IMR-90 (cell line): ENCODE measurements at regions not wholly inside any gene's neighbourhood (a gene's known extent, or its start where the extent isn't known, plus 50 kb on each side); places are given as distances from the start of the nearest gene placed in this dataset.

Experiments used
- ATAC-seq: fragments of 200-7000 bp; cut with Tn5 transposase; 2 replicates; pipeline ENCODE4 v1.9.1; 2020; ENCODE audit warnings: low read depth, mild to moderate bottlenecking, moderate library complexity
- BruUV-seq: library from RNA; stranded (reverse); fragments of 400-500 nt; replicated peaks from 2 replicates; lab custom pipeline; 2021; lab: Mats Ljungman, UMichigan
- CTCF ChIA-PET: fragments of 300-600 bp; formaldehyde crosslinking; extraction: SDS; loops from one replicate; lab custom pipeline; 2021; ENCODE audit warnings: antibody characterized with exemption; lab: Yijun Ruan, JAX
- POLR2A ChIA-PET: fragments of 300-600 bp; sonication (Branson Sonifier 250); formaldehyde crosslinking; loops from one replicate; lab custom pipeline; 2022; ENCODE audit warnings: antibody characterized with exemption; ENCODE audit not compliant: unreplicated experiment; lab: Charles Lee
- DNase-seq: peaks from one replicate; pipeline ENCODE4 v3.0.0; 2013
- H2AFZ ChIP-seq: replicated peaks from 2 replicates; pipeline ENCODE3; 2013; ENCODE audit warnings: low read length, mild to moderate bottlenecking; ENCODE audit not compliant: poor library complexity
- H2AK5ac ChIP-seq: 2 replicates; pipeline ENCODE4 v1.6.1; 2013; ENCODE audit warnings: low read depth, low read length, inconsistent platforms
- H2AK9ac ChIP-seq: replicated peaks from 2 replicates; pipeline ENCODE3; 2013; ENCODE audit warnings: mild to moderate bottlenecking, low read depth, low read length, moderate library complexity; ENCODE audit not compliant: poor library complexity
- H2BK120ac ChIP-seq: 2 replicates; pipeline ENCODE4 v1.6.1; 2013; ENCODE audit warnings: low read depth, low read length, inconsistent platforms
- H2BK15ac ChIP-seq: 3 replicates; pipeline ENCODE4 v1.6.1; 2013; ENCODE audit warnings: low read depth, low read length, inconsistent platforms
- H2BK20ac ChIP-seq: 2 replicates; pipeline ENCODE4 v1.6.1; 2013; ENCODE audit warnings: low read depth, mild to moderate bottlenecking, inconsistent platforms, low read length, moderate library complexity
- H2BK5ac ChIP-seq: 2 replicates; pipeline ENCODE4 v1.6.1; 2013; ENCODE audit warnings: mild to moderate bottlenecking, low read depth, low read length, inconsistent platforms; ENCODE audit not compliant: poor library complexity, severe bottlenecking
- H3K14ac ChIP-seq: replicated peaks from 2 replicates; pipeline ENCODE4 v1.6.1; 2013; ENCODE audit warnings: low read depth, low read length, inconsistent platforms
- H3K18ac ChIP-seq: 2 replicates; pipeline ENCODE4 v1.6.1; 2013; ENCODE audit warnings: low read depth, low read length, control low read depth
- H3K23ac ChIP-seq: 2 replicates; pipeline ENCODE4 v1.6.1; 2013; ENCODE audit warnings: low read depth, low read length, inconsistent platforms
- H3K27ac ChIP-seq: 2 replicates; pipeline ENCODE4 v1.5.1; 2013; ENCODE audit warnings: mild to moderate bottlenecking, control low read depth, low read length; ENCODE audit not compliant: insufficient read depth
- H3K27me3 ChIP-seq: 2 replicates; pipeline ENCODE4 v1.6.1; 2013; ENCODE audit warnings: low read length; ENCODE audit not compliant: control insufficient read depth, insufficient read depth
- H3K36me3 ChIP-seq: 2 replicates; pipeline ENCODE4 v1.6.1; 2013; ENCODE audit warnings: low read length, mixed read lengths; ENCODE audit not compliant: control insufficient read depth, insufficient read depth
- H3K4ac ChIP-seq: 2 replicates; pipeline ENCODE4 v1.6.1; 2013; ENCODE audit warnings: low read depth, low read length, inconsistent platforms
- H3K4me1 ChIP-seq: 2 replicates; pipeline ENCODE4 v1.6.1; 2013; ENCODE audit warnings: low read length, mixed read lengths; ENCODE audit not compliant: control insufficient read depth, insufficient read depth
- H3K4me2 ChIP-seq: 2 replicates; pipeline ENCODE4 v1.6.1; 2013; ENCODE audit warnings: low read depth, mild to moderate bottlenecking, control low read depth, low read length, moderate library complexity
- H3K4me3 ChIP-seq: 2 replicates; pipeline ENCODE4 v1.5.1; 2013; ENCODE audit warnings: low read depth, mild to moderate bottlenecking, control low read depth, low read length, moderate library complexity; ENCODE audit not compliant: insufficient read depth
- H3K56ac ChIP-seq: 2 replicates; pipeline ENCODE4 v1.6.1; 2013; ENCODE audit warnings: low read length, inconsistent platforms; ENCODE audit not compliant: insufficient read depth; ENCODE audit errors: extremely low read depth
- H3K79me1 ChIP-seq, 2 experiments: 2 replicates each; pipeline ENCODE4 v1.6.1; 2013; ENCODE audit warnings: low read length in 2 of 2, inconsistent platforms in 1 of 2, low read depth in 1 of 2
- H3K9ac ChIP-seq: 2 replicates; pipeline ENCODE4 v1.6.1; 2013; ENCODE audit warnings: low read depth, low read length, control low read depth
- H3K9me1 ChIP-seq: 2 replicates; pipeline ENCODE4 v1.6.1; 2013; ENCODE audit warnings: low read length, inconsistent platforms; ENCODE audit not compliant: insufficient read depth
- H3K9me3 ChIP-seq: 2 replicates; pipeline ENCODE4 v1.6.1; 2013; ENCODE audit warnings: low read length; ENCODE audit not compliant: control insufficient read depth, insufficient read depth
- H4K20me1 ChIP-seq: 2 replicates; pipeline ENCODE4 v1.6.1; 2013; ENCODE audit warnings: low read length, inconsistent platforms; ENCODE audit not compliant: insufficient read depth
- H4K5ac ChIP-seq: 2 replicates; pipeline ENCODE4 v1.6.1; 2013; ENCODE audit warnings: mild to moderate bottlenecking, low read depth, low read length, control low read depth
- H4K8ac ChIP-seq, 2 experiments: 2 replicates each; pipeline ENCODE4 v1.6.1; 2013; ENCODE audit warnings: low read depth in 2 of 2, low read length in 2 of 2, control low read depth in 1 of 2, inconsistent platforms in 1 of 2
- H4K91ac ChIP-seq: 2 replicates; pipeline ENCODE4 v1.6.1; 2013; ENCODE audit warnings: low read depth, low read length, inconsistent platforms; ENCODE audit not compliant: insufficient read depth
- BHLHE40 ChIP-seq: fragments of 150-350 bp; IDR thresholded peaks from 2 replicates; pipeline ENCODE4 v1.6.1; 2016; ENCODE audit warnings: mild to moderate bottlenecking, low read depth, low read length
- CHD1 ChIP-seq: IDR thresholded peaks from 2 replicates; pipeline ENCODE4 v1.6.1; 2012; ENCODE audit warnings: low read depth, low read length, improper control_type of control experiment
- FOS ChIP-seq: fragments of 150-350 bp; IDR thresholded peaks from 2 replicates; pipeline ENCODE4 v1.6.1; 2016; ENCODE audit warnings: low read depth, low read length
- MAFK ChIP-seq: IDR thresholded peaks from 2 replicates; pipeline ENCODE4 v1.6.1; 2012; ENCODE audit warnings: low read depth, low read length, improper control_type of control experiment
- MAZ ChIP-seq: IDR thresholded peaks from 2 replicates; pipeline ENCODE4 v1.6.1; 2012; ENCODE audit warnings: low read depth, mild to moderate bottlenecking, low read length, improper control_type of control experiment, moderate library complexity, borderline replicate concordance
- MXI1 ChIP-seq: IDR thresholded peaks from 2 replicates; pipeline ENCODE4 v1.6.1; 2012; ENCODE audit warnings: low read depth, mild to moderate bottlenecking, low read length, moderate library complexity, borderline replicate concordance
- NFE2L2 ChIP-seq: fragments of 150-350 bp; IDR thresholded peaks from 2 replicates; pipeline ENCODE4 v1.6.1; 2016; ENCODE audit warnings: low read depth, mild to moderate bottlenecking, low read length
- RAD21 ChIP-seq: IDR thresholded peaks from 2 replicates; pipeline ENCODE4 v1.6.1; 2012; ENCODE audit warnings: low read length, improper control_type of control experiment
- RCOR1 ChIP-seq: IDR thresholded peaks from 2 replicates; pipeline ENCODE4 v1.6.1; 2012; ENCODE audit warnings: mild to moderate bottlenecking, low read length, improper control_type of control experiment; ENCODE audit not compliant: insufficient replicate concordance
- WGBS, 2 experiments: methylation state at CpG; one replicate each; pipeline versions ENCODE4 v1.1.5 to v1.1.7; 2013; ENCODE audit warnings: missing lambda C conversion rate in 2 of 2; ENCODE audit not compliant: insufficient read length in 1 of 2; ENCODE audit errors: extremely low coverage in 2 of 2; 5-methylcytosine and 5-hydroxymethylcytosine counted together
- dilution Hi-C: fragments of 300-500 bp; cut with HindIII; formaldehyde crosslinking; loops from one replicate; pipeline ENCODE4 v1.14.3; 2018; ENCODE audit warnings: low sequenced_read_pairs; ENCODE audit not compliant: unreplicated experiment
- in situ Hi-C: fragments of 300-500 bp; cut with MboI; formaldehyde crosslinking; loops from 3 replicates; pipeline ENCODE4 v1.14.3; 2019; ENCODE audit warnings: low sequenced_read_pairs, inconsistent platforms, mixed read lengths
- intact Hi-C: fragments of 100-400 bp; cut with micrococcal nuclease; formaldehyde crosslinking; loops from 2 replicates; pipeline ENCODE4 v1.10.0; 2022
- TF ChIP-seq, protein P1 (sequence below): fragments of 150-350 bp; IDR thresholded peaks from 2 replicates; pipeline ENCODE4 v1.6.1; 2016; ENCODE audit warnings: low read depth, mild to moderate bottlenecking, low read length, moderate library complexity, borderline replicate concordance
- TF ChIP-seq, protein P2 (sequence below): conservative IDR thresholded peaks from 2 replicates; pipeline ENCODE4 v1.5.1; 2012; ENCODE audit warnings: mild to moderate bottlenecking, low read depth, low read length, improper control_type of control experiment

DNA sequence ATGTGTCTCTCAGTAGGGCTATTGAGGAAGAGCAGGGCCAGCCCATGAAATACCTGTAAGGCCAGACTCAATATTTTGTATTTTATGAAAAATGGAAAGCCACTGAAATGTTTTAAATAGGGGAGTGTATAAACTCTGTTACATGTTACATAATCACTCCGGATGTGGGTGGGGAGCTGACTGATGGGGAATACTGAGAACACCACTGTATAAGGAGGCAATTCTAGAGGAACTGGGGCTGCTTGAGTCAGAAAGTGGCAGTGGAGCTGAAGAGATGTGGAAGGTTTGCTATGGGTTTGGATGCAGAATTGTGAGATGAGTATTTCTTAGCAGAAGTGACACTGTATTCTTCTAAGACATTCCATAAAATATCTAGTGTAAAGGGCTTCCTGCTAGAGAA is 647.8 kb upstream of the LCORL start:
- no peak overlapping the region for H3K27ac ChIP-seq
- no peak overlapping the region for H2AFZ ChIP-seq
- H3K79me1 ChIP-seq, result no peaks in the 10 kb centered on the region
- H2BK20ac ChIP-seq, result no peak overlapping the region
- no peak overlapping the region for H4K5ac ChIP-seq
- no peak overlapping the region for H4K91ac ChIP-seq
- H3K9ac ChIP-seq, result no peak overlapping the region
- no CpG with 5 or more reads among the region's 1 CpG for WGBS, 2 experiments
- no peak overlapping the region for H3K4me2 ChIP-seq
- H2BK5ac ChIP-seq, result no peak overlapping the region
- no peaks in the 10 kb centered on the region for H3K9me3 ChIP-seq
- no peak overlapping the region for H3K14ac ChIP-seq
- no peak for DNase-seq
- no peaks in the 10 kb centered on the region for H3K9me1 ChIP-seq
- H4K20me1 ChIP-seq, result no peaks in the 10 kb centered on the region
- no peak overlapping the region for H3K4ac ChIP-seq
- H3K4me1 ChIP-seq, result no peaks in the 10 kb centered on the region
- no peak overlapping the region for H2AK9ac ChIP-seq
- no peak overlapping the region for H4K8ac ChIP-seq
- H2BK120ac ChIP-seq, result no peak overlapping the region
- ATAC-seq, result no peak
- H2AK5ac ChIP-seq, result no peak overlapping the region
- H3K36me3 ChIP-seq, result no peaks in the 10 kb centered on the region
- no peak overlapping the region for H2BK15ac ChIP-seq
- in situ Hi-C loops (no loop called here), dilution Hi-C loops (no loop called here), intact Hi-C loops (no loop called here)
- ChIA-PET CTCF (no interaction called here), POLR2A (no interaction called here)
- BruUV-seq, result no TSS peak
- no peak overlapping the region for H3K4me3 ChIP-seq
- H3K18ac ChIP-seq, result no peak overlapping the region
- TF ChIP-seq FOS, result no peak
- TF ChIP-seq MXI1, result no peak
- TF ChIP-seq BHLHE40, result no peak
- TF ChIP-seq MAZ, result no peak
- no peak for TF ChIP-seq MAFK
- TF ChIP-seq, protein P1, sequence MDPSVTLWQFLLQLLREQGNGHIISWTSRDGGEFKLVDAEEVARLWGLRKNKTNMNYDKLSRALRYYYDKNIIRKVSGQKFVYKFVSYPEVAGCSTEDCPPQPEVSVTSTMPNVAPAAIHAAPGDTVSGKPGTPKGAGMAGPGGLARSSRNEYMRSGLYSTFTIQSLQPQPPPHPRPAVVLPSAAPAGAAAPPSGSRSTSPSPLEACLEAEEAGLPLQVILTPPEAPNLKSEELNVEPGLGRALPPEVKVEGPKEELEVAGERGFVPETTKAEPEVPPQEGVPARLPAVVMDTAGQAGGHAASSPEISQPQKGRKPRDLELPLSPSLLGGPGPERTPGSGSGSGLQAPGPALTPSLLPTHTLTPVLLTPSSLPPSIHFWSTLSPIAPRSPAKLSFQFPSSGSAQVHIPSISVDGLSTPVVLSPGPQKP, result no peak
- TF ChIP-seq RCOR1, result no peak
- no peak for TF ChIP-seq CHD1
- TF ChIP-seq, protein P2, sequence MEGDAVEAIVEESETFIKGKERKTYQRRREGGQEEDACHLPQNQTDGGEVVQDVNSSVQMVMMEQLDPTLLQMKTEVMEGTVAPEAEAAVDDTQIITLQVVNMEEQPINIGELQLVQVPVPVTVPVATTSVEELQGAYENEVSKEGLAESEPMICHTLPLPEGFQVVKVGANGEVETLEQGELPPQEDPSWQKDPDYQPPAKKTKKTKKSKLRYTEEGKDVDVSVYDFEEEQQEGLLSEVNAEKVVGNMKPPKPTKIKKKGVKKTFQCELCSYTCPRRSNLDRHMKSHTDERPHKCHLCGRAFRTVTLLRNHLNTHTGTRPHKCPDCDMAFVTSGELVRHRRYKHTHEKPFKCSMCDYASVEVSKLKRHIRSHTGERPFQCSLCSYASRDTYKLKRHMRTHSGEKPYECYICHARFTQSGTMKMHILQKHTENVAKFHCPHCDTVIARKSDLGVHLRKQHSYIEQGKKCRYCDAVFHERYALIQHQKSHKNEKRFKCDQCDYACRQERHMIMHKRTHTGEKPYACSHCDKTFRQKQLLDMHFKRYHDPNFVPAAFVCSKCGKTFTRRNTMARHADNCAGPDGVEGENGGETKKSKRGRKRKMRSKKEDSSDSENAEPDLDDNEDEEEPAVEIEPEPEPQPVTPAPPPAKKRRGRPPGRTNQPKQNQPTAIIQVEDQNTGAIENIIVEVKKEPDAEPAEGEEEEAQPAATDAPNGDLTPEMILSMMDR, result no peak
- TF ChIP-seq RAD21, result no peak
- TF ChIP-seq NFE2L2, result no peak
- no peaks in the 10 kb centered on the region for H3K27me3 ChIP-seq
- H3K56ac ChIP-seq, result no peak overlapping the region
- no peak overlapping the region for H3K23ac ChIP-seq
